GM18870 (cell line): ENCODE measurements at regions not wholly inside any gene's neighbourhood (a gene's known extent, or its start where the extent isn't known, plus 50 kb on each side); places are given as distances from the start of the nearest gene placed in this dataset.
A peak's percentile ranks its signal among the peaks of the same experiment; 100 is the strongest.
"Not testable (repeated sequence)": the region's sequence is repeated elsewhere in the genome, so short reads cannot be mapped to it uniquely, and the experiment has no call there.

ENCODE experiments used
- ATAC-seq: cut with Tn5 transposase; IDR thresholded peaks from one replicate; pipeline ENCODE4 v1.9.1; 2021; ENCODE audit warnings: moderate library complexity; ENCODE audit not compliant: unreplicated experiment

GRCh38 chr10:9547936-9548904 lies 1469.5 kb upstream of the CELF2 start:
- ATAC-seq, result no peak

GRCh38 chr10:9550810-9551209 lies 1466.9 kb upstream of the CELF2 start:
- no peak for ATAC-seq

GRCh38 chr10:9554321-9554720 lies 1463.4 kb upstream of the CELF2 start:
- ATAC-seq, result no peak

- no peak for ATAC-seq
Measured at GRCh38 chr10:9560976-9561375, 1456.7 kb upstream of the CELF2 start.

GRCh38 chr10:9561821-9562505 lies 1455.7 kb upstream of the CELF2 start:
- no peak for ATAC-seq

GRCh38 chr10:9577746-9578145 lies 1439.9 kb upstream of the CELF2 start:
- ATAC-seq, result no peak

GRCh38 chr10:9579110-9579705 lies 1438.5 kb upstream of the CELF2 start:
- ATAC-seq, result no peak

GRCh38 chr10:9582803-9583202 lies 1434.9 kb upstream of the CELF2 start:
- not testable (repeated sequence) for ATAC-seq

GRCh38 chr10:9596368-9596920 lies 1421.2 kb upstream of the CELF2 start:
- no peak for ATAC-seq

GRCh38 chr10:9602998-9603397 lies 1414.7 kb upstream of the CELF2 start:
- ATAC-seq, result no peak

- ATAC-seq, result no peak
Measured at GRCh38 chr10:9603972-9604371, 1413.7 kb upstream of the CELF2 start.

GRCh38 chr10:9605231-9605630 lies 1412.4 kb upstream of the CELF2 start:
- no peak for ATAC-seq

- ATAC-seq, result no peak
Measured at GRCh38 chr10:9608602-9609001, 1409.1 kb upstream of the CELF2 start.

GRCh38 chr10:9613338-9614075 lies 1404.2 kb upstream of the CELF2 start:
- ATAC-seq, result peak; percentile 93

- ATAC-seq, result no peak
Measured at GRCh38 chr10:9615189-9615588, 1402.5 kb upstream of the CELF2 start.

GRCh38 chr10:9621216-9621615 lies 1396.5 kb upstream of the CELF2 start:
- ATAC-seq, result no peak

- no peak for ATAC-seq
Measured at GRCh38 chr10:9625304-9625703, 1392.4 kb upstream of the CELF2 start.

GRCh38 chr10:9634466-9634865 lies 1383.2 kb upstream of the CELF2 start:
- no peak for ATAC-seq

- no peak for ATAC-seq
Measured at GRCh38 chr10:9635691-9636090, 1382.0 kb upstream of the CELF2 start.

GRCh38 chr10:9636216-9636615 lies 1381.5 kb upstream of the CELF2 start:
- no peak for ATAC-seq

GRCh38 chr10:9643782-9644181 lies 1373.9 kb upstream of the CELF2 start:
- ATAC-seq, result no peak
